ENCODE measurements at regions not wholly inside any gene's neighbourhood (a gene's known extent, or its start where the extent isn't known, plus 50 kb on each side); places are given as distances from the start of the nearest gene placed in this dataset.

- no peaks in the 10 kb centered on the region for H3K36me3 ChIP-seq (ENCODE audit: low read depth, low read length)
- intact Hi-C loops (cut with micrococcal nuclease): no loop called here
- H2AFZ ChIP-seq (ENCODE audit: low read length): no peak overlapping the region
- no peaks in the 10 kb centered on the region for H3K9me2 ChIP-seq (replicated peaks; ENCODE audit: low read length)
- no peaks in the 10 kb centered on the region for H4K20me1 ChIP-seq (ENCODE audit: low read length)
- no peak overlapping the region for H3K9ac ChIP-seq (ENCODE audit: low read length)
- H3K27me3 ChIP-seq (ENCODE audit: low read length): no peaks in the 10 kb centered on the region
- H3K4me1 ChIP-seq (ENCODE audit: insufficient read depth, low read length): no peaks in the 10 kb centered on the region
- H3K4me2 ChIP-seq (ENCODE audit: low read length): no peak overlapping the region
- DNase-seq (no peak), ATAC-seq (no peak)
- ChIA-PET POLR2A (ENCODE audit: unreplicated experiment) (no interaction called here), CTCF (no interaction called here)
- no peak for TF ChIP-seq EZH2 (IDR thresholded peaks at IDR 0.05; ENCODE audit: low read length, unreplicated experiment)
- TF ChIP-seq EZH2phosphoT487 (IDR thresholded peaks at IDR 0.05; ENCODE audit: borderline replicate concordance, low read length): no peak
- TF ChIP-seq, protein P1, sequence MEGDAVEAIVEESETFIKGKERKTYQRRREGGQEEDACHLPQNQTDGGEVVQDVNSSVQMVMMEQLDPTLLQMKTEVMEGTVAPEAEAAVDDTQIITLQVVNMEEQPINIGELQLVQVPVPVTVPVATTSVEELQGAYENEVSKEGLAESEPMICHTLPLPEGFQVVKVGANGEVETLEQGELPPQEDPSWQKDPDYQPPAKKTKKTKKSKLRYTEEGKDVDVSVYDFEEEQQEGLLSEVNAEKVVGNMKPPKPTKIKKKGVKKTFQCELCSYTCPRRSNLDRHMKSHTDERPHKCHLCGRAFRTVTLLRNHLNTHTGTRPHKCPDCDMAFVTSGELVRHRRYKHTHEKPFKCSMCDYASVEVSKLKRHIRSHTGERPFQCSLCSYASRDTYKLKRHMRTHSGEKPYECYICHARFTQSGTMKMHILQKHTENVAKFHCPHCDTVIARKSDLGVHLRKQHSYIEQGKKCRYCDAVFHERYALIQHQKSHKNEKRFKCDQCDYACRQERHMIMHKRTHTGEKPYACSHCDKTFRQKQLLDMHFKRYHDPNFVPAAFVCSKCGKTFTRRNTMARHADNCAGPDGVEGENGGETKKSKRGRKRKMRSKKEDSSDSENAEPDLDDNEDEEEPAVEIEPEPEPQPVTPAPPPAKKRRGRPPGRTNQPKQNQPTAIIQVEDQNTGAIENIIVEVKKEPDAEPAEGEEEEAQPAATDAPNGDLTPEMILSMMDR (conservative IDR thresholded peaks at IDR 0.05; ENCODE audit: low read depth, low read length): no peak
- H3K27ac ChIP-seq (ENCODE audit: low read length): no peak overlapping the region
- no peaks in the 10 kb centered on the region for H3K79me2 ChIP-seq (ENCODE audit: low read length)
- no peak overlapping the region for H3K4me3 ChIP-seq (ENCODE audit: low read length)
- H3K9me3 ChIP-seq (ENCODE audit: low read length): no peaks in the 10 kb centered on the region
- BruUV-seq (replicated peaks): no TSS peak
- no peaks in the 10 kb centered on the region for H3F3A ChIP-seq (ENCODE audit: low read length, unreplicated experiment)
Measured at GRCh38 chr4:59135248-59135985, 2025.2 kb upstream of the IGFBP7 start.

DNA sequence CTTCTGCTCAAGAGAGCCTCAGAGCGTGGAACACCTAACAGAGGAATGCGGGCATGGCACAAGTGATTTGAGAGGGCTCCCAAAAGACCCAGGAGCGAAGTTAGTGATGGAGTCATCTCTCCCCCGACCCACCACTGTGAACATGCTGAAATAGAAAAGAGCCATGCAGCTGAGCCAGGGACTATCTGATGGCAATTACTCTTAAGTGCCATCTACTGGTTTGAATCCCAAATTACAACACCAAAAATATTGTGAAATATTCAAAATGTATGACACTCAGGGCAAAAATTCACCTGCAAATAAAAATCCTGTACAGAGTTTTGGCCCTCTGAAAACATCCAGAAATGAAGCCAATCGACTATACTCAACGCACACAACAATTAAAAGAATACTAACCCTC, 2038.9 kb upstream of the ADGRL3 start:
- no peak overlapping the region for H3K4me3 ChIP-seq (ENCODE audit: low read length)
- ChIA-PET POLR2A (ENCODE audit: unreplicated experiment) (no interaction called here), CTCF (no interaction called here)
- no TSS peak for BruUV-seq (replicated peaks)
- intact Hi-C loops (cut with micrococcal nuclease): no loop called here
- H3K9me2 ChIP-seq (replicated peaks; ENCODE audit: low read length): no peaks in the 10 kb centered on the region
- no peaks in the 10 kb centered on the region for H3K9me3 ChIP-seq (ENCODE audit: low read length)
- H3K79me2 ChIP-seq (ENCODE audit: low read length): no peaks in the 10 kb centered on the region
- no peaks in the 10 kb centered on the region for H3K4me1 ChIP-seq (ENCODE audit: insufficient read depth, low read length)
- H2AFZ ChIP-seq (ENCODE audit: low read length): no peak overlapping the region
- no peaks in the 10 kb centered on the region for H3K27me3 ChIP-seq (ENCODE audit: low read length)
- no peak overlapping the region for H3K9ac ChIP-seq (ENCODE audit: low read length)
- TF ChIP-seq EZH2 (IDR thresholded peaks at IDR 0.05; ENCODE audit: low read length, unreplicated experiment): no peak
- TF ChIP-seq, protein P1 (conservative IDR thresholded peaks at IDR 0.05; ENCODE audit: low read depth, low read length): peak; percentile 59
- TF ChIP-seq EZH2phosphoT487 (IDR thresholded peaks at IDR 0.05; ENCODE audit: borderline replicate concordance, low read length): no peak
- H3F3A ChIP-seq (ENCODE audit: low read length, unreplicated experiment): no peaks in the 10 kb centered on the region
- DNase-seq (peak; percentile 57), ATAC-seq (no peak)
- H3K36me3 ChIP-seq (ENCODE audit: low read depth, low read length): no peaks in the 10 kb centered on the region
- H4K20me1 ChIP-seq (ENCODE audit: low read length): no peaks in the 10 kb centered on the region
- no peak overlapping the region for H3K4me2 ChIP-seq (ENCODE audit: low read length)
- no peak overlapping the region for H3K27ac ChIP-seq (ENCODE audit: low read length)

DNA sequence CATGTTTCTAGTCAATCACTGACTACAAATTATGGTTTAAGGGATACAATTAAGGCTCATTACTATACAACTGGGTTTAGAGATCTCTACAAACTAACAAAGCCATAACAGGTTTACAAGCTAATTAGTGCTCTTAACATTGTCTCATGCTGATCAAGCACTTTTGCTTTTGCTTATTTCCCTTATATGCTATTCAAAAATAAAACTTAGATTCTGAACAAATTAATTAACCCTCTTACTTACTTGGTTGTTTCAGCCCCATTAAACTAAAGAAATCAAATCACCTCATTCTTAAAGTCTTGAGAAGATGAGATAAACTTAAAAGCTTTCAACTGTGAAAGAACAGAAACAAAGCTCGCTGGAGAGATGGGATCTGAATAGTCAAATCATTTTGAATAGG, 2024.5 kb upstream of the ADGRL3 start:
- intact Hi-C loops (cut with micrococcal nuclease): loop anchor here (5.0 kb wide), 1 partner anchor 443 kb away; no protein-coding TSS in a partner anchor
- no peak for ATAC-seq

More for the DNA sequence above, 2024.5 kb upstream of the ADGRL3 start:
- no peak overlapping the region for H3K9ac ChIP-seq (ENCODE audit: low read length)
- no peaks in the 10 kb centered on the region for H4K20me1 ChIP-seq (ENCODE audit: low read length)
- H3K4me2 ChIP-seq (ENCODE audit: low read length): no peak overlapping the region
- no peaks in the 10 kb centered on the region for H3K36me3 ChIP-seq (ENCODE audit: low read depth, low read length)
- ChIA-PET POLR2A (ENCODE audit: unreplicated experiment) (no interaction called here), CTCF (no interaction called here)
- no peak overlapping the region for H2AFZ ChIP-seq (ENCODE audit: low read length)
- H3K4me3 ChIP-seq (ENCODE audit: low read length): no peak overlapping the region
- no peaks in the 10 kb centered on the region for H3F3A ChIP-seq (ENCODE audit: low read length, unreplicated experiment)
- BruUV-seq (replicated peaks): no TSS peak
- TF ChIP-seq EZH2phosphoT487 (IDR thresholded peaks at IDR 0.05; ENCODE audit: borderline replicate concordance, low read length) (no peak), EZH2 (IDR thresholded peaks at IDR 0.05; ENCODE audit: low read length, unreplicated experiment) (no peak)
- TF ChIP-seq, protein P1 (conservative IDR thresholded peaks at IDR 0.05; ENCODE audit: low read depth, low read length): no peak
- no peak overlapping the region for H3K27ac ChIP-seq (ENCODE audit: low read length)
- H3K9me2 ChIP-seq (replicated peaks; ENCODE audit: low read length): no peaks in the 10 kb centered on the region
- no peak for DNase-seq
- H3K9me3 ChIP-seq (ENCODE audit: low read length): no peaks in the 10 kb centered on the region
- H3K27me3 ChIP-seq (ENCODE audit: low read length): no peaks in the 10 kb centered on the region
- no peaks in the 10 kb centered on the region for H3K79me2 ChIP-seq (ENCODE audit: low read length)
- no peaks in the 10 kb centered on the region for H3K4me1 ChIP-seq (ENCODE audit: insufficient read depth, low read length)

Data from PC-3 (cell line).